Right ventricle myocardium superior (tissue), 1 donor: ENCODE measurements at regions not wholly inside any gene's neighbourhood (a gene's known extent, or its start where the extent isn't known, plus 50 kb on each side); places are given as distances from the start of the nearest gene placed in this dataset.

ENCODE experiments used
- ATAC-seq: fragments of 200-7000 bp; cut with Tn5 transposase; one replicate; pipeline ENCODE4 v1.9.1; 2020; ENCODE audit warnings: mild to moderate bottlenecking; ENCODE audit not compliant: poor library complexity
- DNase-seq: peaks from one replicate; pipeline ENCODE4 v3.0.0-alpha.2; 2020
- intact Hi-C: fragments of 100-400 bp; cut with DNase I; formaldehyde crosslinking; loops from one replicate; pipeline ENCODE4 v1.11.2; 2022
- donor health status: DM: no; HTN: yes; CAD: no; lungs with severe emphysema.

DNA sequence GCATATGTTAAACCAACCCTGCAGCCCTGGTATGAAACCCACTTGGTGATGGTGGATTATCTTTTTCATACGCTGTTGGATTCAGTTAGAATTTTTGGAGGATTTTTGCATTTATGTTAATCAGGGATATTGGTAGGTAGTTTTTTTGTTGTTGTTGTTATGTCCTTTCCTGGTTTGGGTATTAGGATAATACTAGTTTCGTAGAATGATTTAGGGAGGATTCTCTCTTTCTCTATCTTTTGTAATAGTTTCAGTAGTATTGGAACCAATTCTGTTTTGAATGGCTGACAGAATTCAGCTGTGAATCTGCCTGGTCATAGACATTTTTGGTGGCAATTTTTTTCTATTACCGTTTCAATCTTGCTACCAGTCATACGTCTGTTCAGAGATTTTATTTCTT lies 305.4 kb downstream of the IDS start:
- DNase-seq (no peak), ATAC-seq (no peak)
- intact Hi-C loops = no loop called here

DNA sequence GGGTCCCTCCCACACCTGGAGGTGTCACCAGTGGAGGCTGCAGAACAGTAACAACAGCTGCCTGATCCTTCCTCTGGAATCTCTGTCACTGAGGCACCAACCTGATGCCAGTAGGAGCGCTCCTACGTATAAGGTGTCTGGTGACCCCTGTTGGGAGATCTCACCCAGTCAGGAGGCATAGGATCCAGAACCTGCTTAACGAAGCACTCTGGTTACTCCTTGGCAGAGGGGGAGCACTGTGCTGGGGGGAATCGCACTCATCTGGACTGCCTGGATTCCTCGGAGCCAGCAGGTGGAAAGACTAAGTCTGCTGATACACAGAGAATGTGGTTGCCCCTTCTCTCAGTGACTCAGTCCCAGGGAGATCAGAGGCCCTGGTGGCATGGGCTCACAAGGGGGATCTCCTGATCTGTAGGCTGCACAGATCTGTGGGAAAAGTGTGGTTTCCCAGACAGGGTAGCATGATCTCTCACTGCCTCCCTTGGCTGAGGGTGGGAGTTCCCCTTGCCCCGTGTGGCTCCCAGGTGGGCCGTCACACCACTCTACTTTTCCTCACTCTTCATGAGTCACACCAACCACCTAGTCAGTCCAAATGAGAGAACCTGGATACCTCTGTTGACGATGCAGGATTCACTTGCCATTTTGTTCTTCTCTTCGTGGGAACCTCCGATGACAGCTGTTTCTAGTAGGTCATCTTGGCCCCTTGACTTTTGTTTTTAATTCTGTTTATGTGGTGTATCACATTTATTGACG lies 305.9 kb downstream of the IDS start:
- intact Hi-C loops = no loop called here
- no peak for ATAC-seq
- DNase-seq = no peak

DNA sequence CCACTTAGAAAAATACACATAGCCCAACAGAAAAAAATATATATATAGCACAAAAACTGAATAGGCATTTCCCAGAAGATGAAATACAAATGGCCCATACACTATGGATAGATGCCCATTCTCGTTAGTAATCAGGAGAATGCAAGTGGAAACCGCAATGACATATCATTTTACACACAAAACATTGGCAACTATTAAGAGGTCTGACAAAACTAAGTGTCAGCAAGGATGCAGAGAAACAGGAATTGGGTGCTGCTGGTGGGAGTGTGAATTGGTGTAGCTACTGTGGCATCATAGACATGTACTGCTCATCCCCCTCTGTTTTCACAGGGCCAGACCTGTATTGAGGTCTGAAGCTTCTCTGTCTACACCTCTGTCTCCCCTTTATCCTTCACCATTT lies 320.0 kb downstream of the IDS start:
- DNase-seq (no peak), ATAC-seq (no peak)
- intact Hi-C loops = no loop called here

DNA sequence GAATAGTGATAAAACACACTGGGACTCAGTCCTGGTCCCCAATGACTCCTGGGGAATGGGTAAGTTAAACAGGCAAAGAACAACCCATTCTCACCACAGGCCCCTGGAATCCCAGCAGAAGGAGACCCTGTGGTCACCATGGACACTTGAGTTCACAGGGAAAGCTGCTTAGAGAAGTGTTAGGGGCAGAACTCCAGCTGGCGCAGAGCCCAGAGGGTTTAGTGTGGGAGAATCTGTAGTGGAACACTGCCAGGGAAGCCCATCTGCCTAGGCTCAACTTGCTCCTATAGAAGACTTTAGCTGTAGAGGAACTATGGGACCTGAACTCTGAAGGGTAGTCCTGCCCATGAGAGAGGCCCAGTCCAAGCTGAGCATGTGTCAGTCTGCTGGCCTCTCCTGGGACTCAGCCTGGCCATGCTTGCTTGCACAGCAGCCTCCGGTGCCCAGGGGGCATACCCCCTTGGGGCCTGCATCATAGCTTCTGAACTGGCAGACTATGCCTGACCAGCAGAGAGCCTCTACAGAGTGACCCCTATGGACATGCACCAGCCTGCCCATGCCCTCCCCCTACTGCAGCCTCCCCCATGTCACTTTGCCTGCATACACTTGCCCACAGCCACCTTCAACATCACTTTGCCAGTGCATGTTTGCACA lies 343.5 kb downstream of the IDS start:
- DNase-seq (no peak), ATAC-seq (no peak)
- intact Hi-C loops = no loop called here

DNA sequence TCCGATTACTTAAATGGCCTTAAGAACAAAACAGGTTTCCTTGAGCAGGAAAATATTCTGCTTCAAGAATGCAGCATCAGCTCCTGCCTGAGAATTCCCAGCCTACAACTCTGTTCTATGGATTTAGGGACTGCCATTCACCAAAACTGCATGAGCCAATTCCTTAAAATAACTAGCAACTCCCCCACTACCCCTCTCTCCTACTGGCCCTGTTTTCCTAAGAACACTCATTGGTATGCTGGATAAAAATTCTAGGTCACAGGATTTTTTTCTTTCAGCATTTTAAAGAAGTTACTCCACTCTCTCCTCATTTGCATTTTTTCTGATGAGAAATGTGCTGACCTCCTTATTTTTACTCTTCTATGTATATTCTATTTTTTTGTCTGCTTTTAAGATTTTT lies 347.1 kb downstream of the IDS start:
- ATAC-seq (no peak), DNase-seq (no peak)
- intact Hi-C loops = no loop called here

DNA sequence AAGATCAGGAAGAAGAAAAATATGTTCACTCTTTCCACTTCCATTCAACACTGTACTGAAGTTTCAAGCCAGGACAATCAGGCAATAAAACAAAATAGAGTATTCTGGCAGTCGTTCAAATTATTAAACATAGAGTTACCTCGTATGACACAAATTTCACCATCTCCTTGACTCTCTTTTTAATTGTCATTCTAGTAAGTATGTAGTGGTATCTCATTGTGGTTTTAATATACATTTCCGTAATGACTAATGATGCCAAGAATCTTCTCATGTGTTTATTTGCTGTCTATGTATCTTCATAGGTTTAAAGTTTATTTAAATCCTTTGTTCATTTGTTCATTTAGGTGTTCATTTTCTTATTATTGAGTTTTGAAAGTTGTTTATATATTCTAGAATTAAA lies 352.2 kb downstream of the IDS start:
- intact Hi-C loops = no loop called here
- DNase-seq = no peak
- no peak for ATAC-seq

DNA sequence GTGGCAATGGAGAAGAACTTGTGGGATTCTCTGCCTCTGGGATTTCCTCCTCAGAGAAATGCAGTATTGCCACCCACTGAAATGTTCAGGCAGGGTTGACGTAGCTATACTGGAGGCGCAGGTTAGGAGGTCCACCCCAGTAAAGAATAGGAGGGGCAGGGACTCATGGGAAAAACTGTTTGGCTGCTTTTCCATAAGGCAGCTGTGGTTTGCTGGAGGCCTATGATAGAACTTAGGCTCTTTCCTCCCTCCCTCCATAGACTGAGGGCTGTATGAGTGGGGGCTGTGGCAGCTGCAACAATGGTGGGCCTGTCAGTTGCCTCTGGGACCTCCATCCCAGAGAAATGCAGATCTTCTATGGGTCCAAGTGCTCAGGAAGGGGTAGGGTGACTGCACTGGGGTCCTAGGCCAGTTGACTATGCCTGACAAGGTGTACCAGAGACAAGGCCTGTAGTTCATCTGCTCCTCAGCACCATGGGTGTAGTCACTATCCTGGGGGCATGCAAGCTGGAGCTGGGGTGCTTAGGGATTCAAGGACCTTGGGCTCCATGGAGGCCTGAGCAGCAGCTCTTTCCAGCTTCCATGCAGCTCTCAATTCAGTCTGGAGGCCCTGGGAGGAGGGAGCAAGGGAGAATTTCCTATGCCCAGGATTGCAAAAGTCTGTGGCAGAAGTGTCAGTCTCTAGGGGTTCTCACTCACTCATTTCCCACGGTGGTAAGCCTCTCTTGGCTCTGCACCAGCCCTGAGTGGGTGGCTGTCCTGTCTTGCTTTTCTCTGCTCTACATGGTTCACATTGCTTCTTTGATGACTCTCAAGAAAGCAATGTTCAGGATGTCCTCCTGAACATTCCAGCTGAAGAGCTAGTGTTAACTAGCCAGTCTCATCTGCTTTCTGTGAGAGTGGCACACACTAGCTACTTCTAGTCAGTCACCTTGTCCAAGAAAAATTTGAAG lies 353.0 kb downstream of the IDS start:
- ATAC-seq (no peak), DNase-seq (no peak)
- intact Hi-C loops = no loop called here

DNA sequence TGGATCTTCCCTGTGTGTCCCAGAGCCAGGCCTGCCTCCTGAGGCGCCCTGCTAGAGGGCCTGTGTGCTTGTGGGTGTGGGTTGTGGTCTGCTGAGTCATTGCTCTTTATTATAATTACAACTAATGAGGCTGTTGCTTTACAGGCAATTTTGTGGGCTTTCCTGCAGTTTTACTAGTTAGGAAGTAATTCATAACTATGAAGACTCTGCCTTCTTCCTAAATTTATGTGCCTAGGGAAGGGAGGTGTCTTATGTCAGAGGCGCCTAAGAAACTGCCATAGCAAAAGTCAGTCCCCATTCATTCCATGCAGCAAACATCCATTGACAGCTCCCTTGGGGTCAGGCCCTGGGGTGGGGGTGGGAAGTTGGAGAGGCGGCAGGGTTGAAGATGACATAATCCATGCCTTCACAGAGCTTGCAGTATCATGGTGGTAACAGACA lies 359.2 kb downstream of the IDS start:
- intact Hi-C loops = no loop called here
- no peak for ATAC-seq

DNA sequence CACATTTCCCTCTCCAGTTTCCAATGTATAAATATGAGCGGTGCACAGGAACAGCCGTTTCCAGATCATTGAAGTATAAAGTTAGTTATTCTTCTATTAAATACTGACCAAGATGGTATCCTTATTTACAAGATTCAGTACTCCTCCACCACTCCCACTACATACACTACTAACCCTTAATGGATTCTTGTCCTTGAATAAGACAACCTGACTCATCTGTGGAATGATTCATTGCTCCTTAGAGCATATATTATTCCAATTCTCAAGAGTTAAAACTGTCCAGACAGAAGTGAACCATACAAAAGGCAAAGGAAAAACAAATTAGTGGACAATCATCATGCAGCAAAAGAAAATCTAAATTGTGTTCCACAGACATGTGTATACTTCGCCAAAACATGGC lies 373.3 kb downstream of the IDS start:
- ATAC-seq (no peak), DNase-seq (no peak)
- intact Hi-C loops = no loop called here

More for the DNA sequence above, 359.2 kb downstream of the IDS start:
- DNase-seq = no peak

DNA sequence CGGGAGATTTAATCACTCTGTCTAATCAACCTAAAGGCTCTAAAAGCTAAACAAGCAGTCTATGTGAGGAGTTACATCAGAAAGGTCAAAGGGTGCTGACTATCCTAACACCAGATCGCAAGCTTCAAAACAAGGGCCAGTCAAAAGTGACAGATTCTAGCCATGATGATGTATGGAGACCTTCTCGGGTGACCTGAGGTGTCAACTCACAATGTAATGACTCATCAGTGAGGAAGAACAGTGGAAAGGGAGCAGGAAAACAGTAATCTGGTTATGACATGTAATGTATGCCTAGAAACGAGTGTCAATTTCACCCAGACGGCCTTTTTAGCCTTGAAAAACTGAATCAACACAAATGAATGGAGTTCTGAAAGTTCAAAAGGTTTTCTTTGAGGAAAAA lies 375.3 kb downstream of the IDS start:
- intact Hi-C loops = no loop called here
- ATAC-seq (no peak), DNase-seq (no peak)

DNA sequence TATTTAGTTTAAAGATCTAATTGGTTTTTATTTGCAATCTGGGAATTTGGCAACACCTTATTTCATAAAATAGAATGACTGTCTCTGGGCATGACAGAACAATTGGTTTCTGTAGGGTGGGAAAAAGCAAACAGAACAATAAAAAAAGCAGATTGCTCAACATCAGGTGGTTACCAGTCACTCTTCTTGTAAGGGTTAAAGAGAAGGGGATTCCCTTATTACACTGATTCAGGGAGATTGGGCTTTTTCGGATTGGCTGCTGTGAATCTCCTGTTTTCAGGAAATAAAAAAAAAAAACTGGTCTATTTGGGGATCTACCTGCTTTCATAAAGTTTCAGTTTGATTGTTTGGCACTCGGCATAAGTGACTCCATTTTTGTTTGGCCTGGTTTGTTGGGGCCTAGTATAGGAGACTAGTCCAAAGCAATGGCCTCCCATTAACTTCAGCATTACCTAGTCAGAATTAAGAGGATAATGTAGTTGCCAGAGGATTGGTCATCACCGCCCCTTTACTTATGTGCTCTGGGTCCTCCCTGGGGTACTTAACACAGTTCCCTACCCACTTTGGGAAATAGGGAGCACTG lies 380.5 kb downstream of the IDS start:
- DNase-seq = no peak
- intact Hi-C loops = no loop called here
- no peak for ATAC-seq

DNA sequence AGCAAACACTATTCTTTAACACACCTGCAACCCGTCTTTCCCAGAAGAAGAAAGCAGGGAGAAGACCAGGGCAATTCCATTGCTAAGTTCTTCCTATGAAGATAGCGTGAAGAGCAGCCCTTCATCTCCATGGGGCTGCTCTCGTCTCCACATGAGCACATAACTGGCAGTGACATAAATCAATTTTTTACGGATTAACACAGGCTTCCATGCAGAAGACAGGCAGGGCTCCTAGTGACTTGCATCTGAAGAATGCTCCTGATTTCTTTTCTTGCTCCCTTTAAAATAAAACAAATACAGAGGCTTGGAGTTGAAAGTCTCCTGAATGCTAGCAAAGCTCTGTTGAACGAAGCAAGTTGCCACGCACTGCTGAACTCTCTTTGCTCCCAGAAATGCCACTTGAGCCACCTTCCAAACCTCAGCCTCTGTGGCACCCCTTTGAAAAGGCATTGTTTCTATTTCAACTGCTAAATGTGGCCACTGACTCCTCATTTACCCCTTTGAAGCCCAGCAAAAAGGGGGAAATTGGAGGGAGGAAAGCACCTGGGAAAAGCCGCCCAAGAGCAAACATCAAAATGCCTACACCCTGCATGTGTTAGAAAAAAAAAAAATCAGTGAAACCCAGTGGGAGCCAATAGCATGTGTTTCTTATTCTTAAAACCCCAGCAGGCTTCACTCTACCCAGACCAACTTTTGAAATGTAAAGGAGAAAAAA lies 383.7 kb downstream of the IDS start:
- intact Hi-C loops = no loop called here
- ATAC-seq = no peak
- DNase-seq = no peak

DNA sequence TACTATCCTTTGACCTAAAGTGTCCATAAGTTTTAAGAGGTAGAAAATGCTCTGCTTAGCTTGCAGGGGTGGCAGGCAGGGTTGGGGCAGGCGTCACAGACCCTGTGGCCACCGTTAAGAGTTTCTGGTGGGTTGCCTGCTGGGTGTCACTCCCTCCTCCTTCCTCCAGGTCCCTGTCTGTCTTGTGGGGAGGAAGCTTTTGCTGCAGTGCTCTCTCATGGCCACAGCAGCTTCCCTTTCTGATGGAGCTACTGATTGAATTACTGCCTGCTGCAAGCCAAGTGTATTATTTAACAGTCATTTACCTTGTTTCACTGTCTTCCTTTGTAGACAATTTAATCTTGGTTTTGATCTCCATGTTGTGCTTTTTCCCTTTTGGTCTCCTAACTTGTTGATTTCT lies 384.6 kb downstream of the IDS start:
- intact Hi-C loops = no loop called here
- ATAC-seq = no peak
- no peak for DNase-seq

DNA sequence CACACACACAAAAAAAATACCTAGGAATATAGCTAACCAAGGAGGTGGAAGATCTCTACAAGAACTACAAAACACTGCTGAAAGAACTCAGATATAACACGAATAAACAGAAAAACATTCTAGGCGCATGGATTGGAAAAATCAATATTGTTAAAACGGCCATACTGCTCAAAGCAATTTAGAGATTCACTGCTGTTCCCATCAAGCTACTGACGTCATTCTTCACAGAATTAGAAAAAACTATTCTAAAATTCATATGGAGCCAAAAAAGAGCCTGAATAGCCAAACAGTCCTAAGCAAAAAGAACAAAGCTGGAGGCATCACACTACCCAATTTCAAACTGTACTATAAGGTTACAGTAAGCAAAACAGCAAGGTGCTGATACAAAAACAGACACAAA lies 390.2 kb downstream of the IDS start:
- no peak for DNase-seq
- no peak for ATAC-seq
- intact Hi-C loops = no loop called here

DNA sequence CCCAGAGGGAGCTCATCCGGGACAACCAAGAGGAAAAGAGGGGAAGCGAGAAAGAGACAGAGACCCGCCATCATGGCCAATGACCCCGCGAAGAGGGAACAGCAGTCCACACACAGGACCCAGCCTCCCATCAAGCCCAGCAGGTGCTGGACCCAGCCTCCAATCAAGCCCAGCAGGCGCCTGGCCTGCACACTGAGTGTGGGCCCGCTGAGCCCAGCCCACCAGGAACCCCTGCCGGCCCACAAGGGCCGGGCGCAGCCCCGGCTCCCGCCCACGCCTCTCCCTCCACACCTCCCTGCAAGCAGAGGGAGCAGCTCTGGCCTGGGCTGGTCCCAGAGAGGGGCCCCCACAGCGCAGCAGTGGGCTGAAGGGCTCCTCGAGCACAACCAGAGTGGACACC lies 391.1 kb downstream of the IDS start:
- DNase-seq (no peak), ATAC-seq (no peak)
- intact Hi-C loops = no loop called here

DNA sequence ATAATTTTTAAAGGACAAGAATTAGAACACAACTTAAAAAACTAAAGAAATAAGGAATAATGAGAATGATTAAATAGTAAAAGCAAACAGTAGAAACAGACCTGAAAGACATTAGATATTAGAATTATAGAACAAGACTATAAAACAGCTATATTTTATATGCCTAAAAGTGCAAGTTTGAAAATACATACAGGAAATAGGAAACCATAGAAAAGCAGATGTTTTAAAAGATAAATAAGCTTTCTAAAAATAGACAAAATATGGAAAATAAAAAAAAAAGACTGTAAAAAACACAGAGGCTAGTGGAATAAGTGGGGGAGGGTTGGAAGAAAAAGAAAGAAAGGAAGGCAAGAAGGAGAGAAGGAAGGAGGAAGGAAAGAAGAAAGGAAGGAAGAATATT lies 407.3 kb downstream of the IDS start:
- no peak for DNase-seq
- no peak for ATAC-seq
- intact Hi-C loops = no loop called here

DNA sequence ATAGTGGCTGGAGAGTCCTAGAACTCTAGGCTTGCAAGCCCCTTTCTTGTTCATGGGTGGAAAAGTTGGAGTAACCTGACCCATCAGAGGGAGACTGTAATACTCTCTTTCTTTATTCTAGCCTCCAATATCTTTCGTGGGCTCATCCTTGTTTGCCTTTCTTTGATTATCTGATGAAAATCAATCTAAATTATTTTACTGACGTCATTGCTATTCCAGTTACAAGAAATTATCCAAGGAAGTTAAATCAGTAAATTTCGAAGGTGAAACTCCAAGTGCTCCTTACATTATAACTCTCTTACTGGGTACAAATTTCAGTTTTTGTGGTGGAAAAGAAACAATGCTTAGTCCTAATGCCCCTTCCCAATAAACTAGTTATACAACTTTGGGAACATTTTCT lies 412.9 kb downstream of the IDS start:
- intact Hi-C loops = no loop called here
- ATAC-seq (no peak), DNase-seq (no peak)

DNA sequence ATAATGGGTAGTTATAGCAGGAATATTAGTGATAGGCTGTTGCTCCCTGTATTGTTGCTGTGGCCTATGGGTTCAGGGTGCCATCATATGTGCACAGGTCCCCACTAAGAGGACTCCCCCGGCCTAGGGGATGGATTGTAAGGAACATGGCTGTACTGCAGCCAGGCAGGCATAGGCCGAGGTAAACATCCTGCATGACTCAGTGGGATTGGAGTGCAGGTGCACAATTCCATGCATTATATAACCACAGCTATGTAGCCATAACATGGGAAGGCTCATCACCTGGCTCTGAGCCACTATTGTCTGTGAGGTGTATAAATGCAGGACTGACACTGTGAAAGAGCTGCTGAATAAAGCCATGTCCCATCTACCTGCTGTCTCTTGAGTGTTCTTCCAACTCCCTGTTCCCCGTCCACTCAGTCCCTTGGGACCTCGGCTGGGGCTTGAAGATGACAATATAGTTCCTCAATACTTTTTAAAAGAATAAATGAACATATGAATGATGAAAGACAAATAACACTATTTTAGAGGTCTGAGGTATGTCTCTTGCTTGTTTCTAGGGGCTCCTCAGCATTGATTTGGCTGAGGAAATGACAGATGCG lies 425.2 kb downstream of the IDS start:
- DNase-seq (no peak), ATAC-seq (no peak)
- intact Hi-C loops = no loop called here
